WTC11 (cell line): ENCODE measurements at regions not wholly inside any gene's neighbourhood (a gene's known extent, or its start where the extent isn't known, plus 50 kb on each side); places are given as distances from the start of the nearest gene placed in this dataset.

Source experiments
- CREB1 ChIP-seq: sonication (generic); formaldehyde crosslinking; IDR thresholded peaks from 2 replicates; pipeline ENCODE4 v1.8.0; 2023; ENCODE audit warnings: mild to moderate bottlenecking, missing genetic modification reagents
- CREM ChIP-seq: sonication (generic); formaldehyde crosslinking; IDR thresholded peaks from 2 replicates; pipeline ENCODE4 v1.8.1; 2022; ENCODE audit warnings: mild to moderate bottlenecking, missing genetic modification reagents, moderate library complexity
- CTCF ChIP-seq: fragments of 200-600 bp; IDR thresholded peaks from 2 replicates; pipeline ENCODE4 v1.8.0; 2022; ENCODE audit warnings: antibody characterized with exemption
- FOXJ3 ChIP-seq: sonication (generic); formaldehyde crosslinking; IDR thresholded peaks from 2 replicates; pipeline ENCODE4 v1.9.0; 2021; ENCODE audit warnings: missing genetic modification reagents, mild to moderate bottlenecking, borderline replicate concordance
- MAX ChIP-seq: sonication (generic); formaldehyde crosslinking; IDR thresholded peaks from 2 replicates; pipeline ENCODE4 v1.8.0; 2022; ENCODE audit warnings: mild to moderate bottlenecking, missing genetic modification reagents
- MXD4 ChIP-seq: fragments of 250-450 bp; sonication (Bioruptor Pico); IDR thresholded peaks from 2 replicates; pipeline ENCODE4 v1.8.0; 2021; ENCODE audit warnings: mild to moderate bottlenecking, moderate library complexity, borderline replicate concordance
- NR2C2 ChIP-seq: sonication (generic); formaldehyde crosslinking; IDR thresholded peaks from 2 replicates; pipeline ENCODE4 v1.8.0; 2022; ENCODE audit warnings: mild to moderate bottlenecking, missing genetic modification reagents
- PRRX2 ChIP-seq: fragments of 250-450 bp; sonication (Bioruptor Pico); IDR thresholded peaks from 2 replicates; pipeline ENCODE4 v1.8.0; 2021; ENCODE audit warnings: mild to moderate bottlenecking
- SMAD3 ChIP-seq: sonication (generic); formaldehyde crosslinking; IDR thresholded peaks from 2 replicates; pipeline ENCODE4 v1.8.0; 2022; ENCODE audit warnings: missing genetic modification reagents, mild to moderate bottlenecking, borderline replicate concordance
- SP1 ChIP-seq: sonication (generic); formaldehyde crosslinking; conservative IDR thresholded peaks from 2 replicates; pipeline ENCODE4 v1.8.1; 2022; ENCODE audit warnings: missing genetic modification reagents
- ZNF512 ChIP-seq: sonication (generic); formaldehyde crosslinking; IDR thresholded peaks from 2 replicates; pipeline ENCODE4 v1.8.1; 2022; ENCODE audit warnings: missing genetic modification reagents, borderline replicate concordance

GRCh38 chr11:46220313-46220712, 57.1 kb upstream of the CREB3L1 start:
- TF ChIP-seq SMAD3 (no peak), CTCF (no peak), SP1 (CRISPR knock-in tag) (no peak), MAX (CRISPR knock-in tag) (no peak), NR2C2 (CRISPR knock-in tag) (no peak), FOXJ3 (no peak), PRRX2 (CRISPR knock-in tag) (no peak), CREB1 (CRISPR knock-in tag) (no peak), CREM (CRISPR knock-in tag) (no peak), ZNF512 (CRISPR knock-in tag) (no peak), MXD4 (no peak)
